ENCODE measurements at regions not wholly inside any gene's neighbourhood (a gene's known extent, or its start where the extent isn't known, plus 50 kb on each side); places are given as distances from the start of the nearest gene placed in this dataset.

- ChIA-PET POLR2A (no interaction called here), CTCF (no interaction called here)
- DNase-seq (ENCODE audit: low read depth, low spot score): no peak
- H3K4me3 ChIP-seq (ENCODE audit: low read depth, low read length): no peak overlapping the region
- no peak for TF ChIP-seq CTCF (IDR thresholded peaks at IDR 0.05; ENCODE audit: insufficient read depth, low read length, missing control alignments)
Observed at GRCh38 chr3:145055375-145056076, 1083.9 kb downstream of the DIPK2A start.

GRCh38 chr3:145058483-145058882, 1086.9 kb downstream of the DIPK2A start:
- no peak for TF ChIP-seq CTCF (IDR thresholded peaks at IDR 0.05; ENCODE audit: insufficient read depth, low read length, missing control alignments)

GRCh38 chr3:145063616-145064015, 1092.0 kb downstream of the DIPK2A start:
- no peak for DNase-seq (ENCODE audit: low read depth, low spot score)
- POLR2A ChIA-PET: no interaction called here
- no peak for TF ChIP-seq CTCF (IDR thresholded peaks at IDR 0.05; ENCODE audit: insufficient read depth, low read length, missing control alignments)
- H3K4me3 ChIP-seq (ENCODE audit: low read depth, low read length): no peak overlapping the region
- CTCF ChIA-PET: no interaction called here

More at GRCh38 chr3:145058483-145058882, 1086.9 kb downstream of the DIPK2A start:
- ChIA-PET CTCF (no interaction called here), POLR2A (no interaction called here)
- H3K4me3 ChIP-seq (ENCODE audit: low read depth, low read length): no peak overlapping the region
- no peak for DNase-seq (ENCODE audit: low read depth, low spot score)

DNA sequence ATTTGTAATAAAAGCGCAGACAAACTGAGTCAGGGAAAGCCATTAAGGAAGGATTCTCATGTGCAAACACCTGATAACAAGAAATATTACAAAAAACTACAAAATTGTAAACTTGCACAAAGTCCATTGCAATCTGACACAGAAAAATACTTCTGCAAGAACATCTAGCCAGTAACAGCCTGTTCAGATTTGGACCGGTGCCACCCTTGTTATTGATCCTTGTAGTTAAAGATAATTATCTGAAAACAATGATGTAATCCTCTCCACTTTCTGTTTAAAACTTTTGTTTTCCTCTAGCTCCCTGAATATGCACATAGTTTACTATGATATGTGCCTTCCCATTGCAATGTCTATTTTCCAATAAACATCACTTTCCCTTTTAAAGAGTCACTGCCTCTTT, 1090.2 kb downstream of the PLOD2 start:
- H3K4me3 ChIP-seq (ENCODE audit: low read depth, low read length): no peak overlapping the region
- no peak for TF ChIP-seq CTCF (IDR thresholded peaks at IDR 0.05; ENCODE audit: insufficient read depth, low read length, missing control alignments)
- CTCF ChIA-PET: no interaction called here
- POLR2A ChIA-PET: no interaction called here
- no peak for DNase-seq (ENCODE audit: low read depth, low spot score)

DNA sequence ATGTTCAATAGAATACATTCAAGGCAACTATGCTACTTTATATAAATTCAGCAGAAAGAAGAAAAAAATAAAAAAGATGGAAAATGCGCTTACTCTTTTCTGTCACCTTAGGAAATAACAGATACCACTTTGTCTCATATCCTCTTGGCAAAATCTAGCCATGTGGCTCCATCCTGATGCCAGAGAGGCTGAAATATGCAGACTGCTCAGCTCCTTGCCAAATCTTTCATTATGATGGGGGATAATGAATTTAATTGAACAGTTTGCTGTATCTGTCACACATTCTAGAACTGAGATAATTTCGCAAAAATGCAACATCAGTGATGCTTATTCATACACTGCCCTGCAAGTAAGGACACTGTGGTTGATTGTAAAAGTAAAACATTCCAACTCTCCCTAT, 1081.5 kb downstream of the PLOD2 start:
- CTCF ChIA-PET: no interaction called here

DNA sequence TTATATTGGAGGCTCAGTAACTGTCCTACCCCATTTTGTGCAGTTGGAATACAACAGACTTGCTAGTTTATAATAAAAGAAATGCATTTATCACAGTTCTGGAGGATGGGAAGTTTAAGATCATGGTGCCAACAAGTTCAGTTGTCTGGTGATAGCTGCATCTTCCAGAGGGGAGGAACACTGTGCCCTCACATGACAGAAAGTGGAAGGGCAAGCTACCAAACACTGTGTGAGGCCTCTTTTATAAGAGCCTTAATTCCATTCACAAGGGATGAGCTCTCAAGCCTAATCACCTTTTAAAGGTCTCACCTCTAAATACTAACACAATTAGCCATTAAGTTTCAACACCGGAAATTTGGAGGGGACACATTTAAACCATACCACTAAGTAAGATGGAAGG, 1073.9 kb downstream of the PLOD2 start:
- no peak for DNase-seq (ENCODE audit: low read depth, low spot score)
- ChIA-PET POLR2A (no interaction called here), CTCF (no interaction called here)
- TF ChIP-seq CTCF (IDR thresholded peaks at IDR 0.05; ENCODE audit: insufficient read depth, low read length, missing control alignments): no peak
- no peak overlapping the region for H3K4me3 ChIP-seq (ENCODE audit: low read depth, low read length)

More for the DNA sequence above, 1081.5 kb downstream of the PLOD2 start:
- no peak overlapping the region for H3K4me3 ChIP-seq (ENCODE audit: low read depth, low read length)
- POLR2A ChIA-PET: no interaction called here
- no peak for TF ChIP-seq CTCF (IDR thresholded peaks at IDR 0.05; ENCODE audit: insufficient read depth, low read length, missing control alignments)
- DNase-seq (ENCODE audit: low read depth, low spot score): no peak

Measured in AG04449 (cell line).